ENCODE measurements at regions not wholly inside any gene's neighbourhood (a gene's known extent, or its start where the extent isn't known, plus 50 kb on each side); places are given as distances from the start of the nearest gene placed in this dataset.

DNA sequence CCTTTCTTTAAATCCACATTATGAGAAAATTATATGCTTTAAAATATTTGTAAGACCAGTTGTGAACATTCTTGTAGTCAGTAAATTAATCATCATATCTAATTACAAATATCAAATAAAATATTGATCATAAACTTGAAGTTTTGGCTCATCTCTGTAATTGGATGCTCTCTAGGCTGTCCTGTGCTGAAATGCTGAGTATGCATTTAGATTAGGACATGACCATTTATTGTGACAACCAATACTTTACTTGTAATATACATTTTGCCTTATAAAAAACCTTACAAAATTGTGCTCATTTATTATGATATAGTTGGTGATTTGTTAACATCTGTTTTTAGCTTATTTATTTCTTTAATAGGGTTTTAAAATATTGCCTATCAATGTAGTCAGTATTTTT, 116.1 kb upstream of the DOCK10 start:
- H3K4me1 ChIP-seq = no peaks in the 10 kb centered on the region
- TF ChIP-seq CTCF (IDR thresholded peaks at IDR 0.05) (no peak), POLR2A (IDR thresholded peaks at IDR 0.05) (no peak)
- H3K27me3 ChIP-seq = no peaks in the 10 kb centered on the region
- no peak overlapping the region for H3K27ac ChIP-seq
- H3K36me3 ChIP-seq (ENCODE audit: low read depth, missing control alignments) = no peaks in the 10 kb centered on the region
- no peak overlapping the region for H3K4me3 ChIP-seq
- H3K9me3 ChIP-seq = no peaks in the 10 kb centered on the region
- no peak for DNase-seq
- intact Hi-C loops (cut with DNase I; ENCODE audit: low total_unique reads) = no loop called here

GRCh38 chr2:225156853-225157451, 114.7 kb upstream of the DOCK10 start:
- Histone ChIP-seq H3K27me3 (no peaks in the 10 kb centered on the region), H3K9me3 (no peaks in the 10 kb centered on the region), H3K36me3 (ENCODE audit: low read depth, missing control alignments) (no peaks in the 10 kb centered on the region), H3K4me1 (no peaks in the 10 kb centered on the region), H3K27ac (no peak overlapping the region), H3K4me3 (no peak overlapping the region)
- TF ChIP-seq CTCF (IDR thresholded peaks at IDR 0.05) (no peak), POLR2A (IDR thresholded peaks at IDR 0.05) (no peak)
- WGBS, 2 donors = 75 to 85% methylated on average over 4 of the region's 4 CpGs
- no peak for DNase-seq
- intact Hi-C loops (cut with DNase I; ENCODE audit: low total_unique reads) = no loop called here

- no peak overlapping the region for H3K4me3 ChIP-seq
- H3K27ac ChIP-seq = no peak overlapping the region
- intact Hi-C loops (cut with DNase I; ENCODE audit: low total_unique reads) = no loop called here
Observed at GRCh38 chr2:225140723-225141122, 98.5 kb upstream of the DOCK10 start.

GRCh38 chr2:225137971-225138370, 95.7 kb upstream of the DOCK10 start:
- no peak for DNase-seq
- TF ChIP-seq POLR2A (IDR thresholded peaks at IDR 0.05) (no peak), CTCF (IDR thresholded peaks at IDR 0.05) (no peak)
- Histone ChIP-seq H3K4me3 (no peak overlapping the region), H3K4me1 (no peaks in the 10 kb centered on the region), H3K9me3 (no peaks in the 10 kb centered on the region), H3K27me3 (no peaks in the 10 kb centered on the region), H3K36me3 (ENCODE audit: low read depth, missing control alignments) (no peaks in the 10 kb centered on the region), H3K27ac (no peak overlapping the region)
- intact Hi-C loops (cut with DNase I; ENCODE audit: low total_unique reads) = no loop called here
- WGBS, 2 donors = 68 to 79% methylated on average over 2 of the region's 2 CpGs

More at GRCh38 chr2:225140723-225141122, 98.5 kb upstream of the DOCK10 start:
- TF ChIP-seq POLR2A (IDR thresholded peaks at IDR 0.05) (no peak), CTCF (IDR thresholded peaks at IDR 0.05) (no peak)
- Histone ChIP-seq H3K36me3 (ENCODE audit: low read depth, missing control alignments) (no peaks in the 10 kb centered on the region), H3K27me3 (no peaks in the 10 kb centered on the region), H3K4me1 (no peaks in the 10 kb centered on the region), H3K9me3 (no peaks in the 10 kb centered on the region)
- no peak for DNase-seq

DNA sequence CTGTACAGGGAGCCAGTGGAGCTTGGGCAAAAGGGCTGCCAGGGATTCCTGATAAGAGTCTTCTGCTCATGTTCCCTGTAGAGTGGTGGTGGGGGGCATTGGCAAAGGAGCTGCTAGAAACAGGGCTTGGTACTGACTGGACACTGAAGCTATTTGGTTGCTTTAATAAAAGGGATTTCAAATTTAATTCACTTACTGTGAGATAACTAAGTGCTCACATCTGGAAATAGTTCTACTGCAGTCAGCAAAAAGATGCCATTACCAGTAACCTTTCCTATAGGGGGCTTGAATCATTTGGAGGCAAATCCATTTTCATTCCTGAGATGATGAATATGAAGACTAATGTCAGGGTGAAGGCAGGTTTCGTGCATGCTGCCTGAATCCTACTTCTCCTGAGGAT, 94.3 kb upstream of the DOCK10 start:
- no peaks in the 10 kb centered on the region for H3K4me1 ChIP-seq
- no peaks in the 10 kb centered on the region for H3K9me3 ChIP-seq
- TF ChIP-seq POLR2A (IDR thresholded peaks at IDR 0.05) (no peak), CTCF (IDR thresholded peaks at IDR 0.05) (no peak)
- no peaks in the 10 kb centered on the region for H3K27me3 ChIP-seq
- WGBS, 2 donors = 89 to 92% methylated on average over 1 of the region's 1 CpG
- no peak for DNase-seq
- no peak overlapping the region for H3K27ac ChIP-seq
- H3K36me3 ChIP-seq (ENCODE audit: low read depth, missing control alignments) = no peaks in the 10 kb centered on the region
- intact Hi-C loops (cut with DNase I; ENCODE audit: low total_unique reads) = no loop called here
- no peak overlapping the region for H3K4me3 ChIP-seq

All from testis (tissue), 2 donors.